ENCODE measurements at regions not wholly inside any gene's neighbourhood (a gene's known extent, or its start where the extent isn't known, plus 50 kb on each side); places are given as distances from the start of the nearest gene placed in this dataset.

DNA sequence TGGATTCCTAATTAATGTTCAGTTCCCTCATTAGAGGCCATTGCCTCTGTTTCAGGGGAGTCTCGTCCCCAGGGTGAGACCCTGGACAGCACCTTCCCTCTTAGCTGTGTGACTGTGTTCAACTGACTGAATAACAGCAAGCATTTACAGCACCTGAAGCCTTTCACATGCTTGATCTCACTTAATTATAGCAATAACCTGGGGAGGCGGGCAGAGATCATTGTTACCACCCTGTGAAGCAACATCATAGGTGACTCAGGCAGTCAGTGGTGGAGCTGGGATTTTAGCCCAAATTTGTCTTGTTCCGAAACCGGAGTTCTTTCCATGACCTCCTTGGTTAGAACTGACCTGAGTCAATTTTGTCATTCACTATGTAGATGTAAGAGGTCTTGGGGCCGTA, 105.2 kb upstream of the RAD23B start:
- Histone ChIP-seq H3K27me3 (ENCODE audit: control insufficient read depth in 1 of 2, insufficient read depth in 2 of 2, low read length in 2 of 2) (peaks cover 0 to 4% of the 10 kb centered on the region in 2 experiments), H3K9me3 (ENCODE audit: control insufficient read depth in 1 of 2, insufficient read depth in 1 of 2, low read length in 2 of 2) (peaks cover 9% of the 10 kb centered on the region in 2 experiments), H3K4me3 (ENCODE audit: low read length) (no peak overlapping the region), H3K36me3 (ENCODE audit: insufficient read depth, low read length) (no peaks in the 10 kb centered on the region), H3K4me1 (ENCODE audit: insufficient read depth, low read length) (no peaks in the 10 kb centered on the region), H3K27ac (ENCODE audit: low read depth in 1 of 2, low read length in 2 of 2) (no peak overlapping the region)
- H3K4me3 Mint-ChIP-seq, result no peak overlapping the region
- TF ChIP-seq, protein P1, sequence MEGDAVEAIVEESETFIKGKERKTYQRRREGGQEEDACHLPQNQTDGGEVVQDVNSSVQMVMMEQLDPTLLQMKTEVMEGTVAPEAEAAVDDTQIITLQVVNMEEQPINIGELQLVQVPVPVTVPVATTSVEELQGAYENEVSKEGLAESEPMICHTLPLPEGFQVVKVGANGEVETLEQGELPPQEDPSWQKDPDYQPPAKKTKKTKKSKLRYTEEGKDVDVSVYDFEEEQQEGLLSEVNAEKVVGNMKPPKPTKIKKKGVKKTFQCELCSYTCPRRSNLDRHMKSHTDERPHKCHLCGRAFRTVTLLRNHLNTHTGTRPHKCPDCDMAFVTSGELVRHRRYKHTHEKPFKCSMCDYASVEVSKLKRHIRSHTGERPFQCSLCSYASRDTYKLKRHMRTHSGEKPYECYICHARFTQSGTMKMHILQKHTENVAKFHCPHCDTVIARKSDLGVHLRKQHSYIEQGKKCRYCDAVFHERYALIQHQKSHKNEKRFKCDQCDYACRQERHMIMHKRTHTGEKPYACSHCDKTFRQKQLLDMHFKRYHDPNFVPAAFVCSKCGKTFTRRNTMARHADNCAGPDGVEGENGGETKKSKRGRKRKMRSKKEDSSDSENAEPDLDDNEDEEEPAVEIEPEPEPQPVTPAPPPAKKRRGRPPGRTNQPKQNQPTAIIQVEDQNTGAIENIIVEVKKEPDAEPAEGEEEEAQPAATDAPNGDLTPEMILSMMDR (IDR thresholded peaks at IDR 0.05), result no peak
- ATAC-seq (ENCODE audit: poor library complexity) (no peak), DNase-seq (no peak)
- POLR2A ChIA-PET, result no interaction called here
- no peaks in the 10 kb centered on the region for H3K36me3 Mint-ChIP-seq (ENCODE audit: low read depth)
- H3K9me3 Mint-ChIP-seq, result peaks cover 6% of the 10 kb centered on the region
- CTCF ChIA-PET, result no interaction called here
- H3K27me3 Mint-ChIP-seq, result peaks cover 24% of the 10 kb centered on the region
- intact Hi-C loops (cut with DNase I, micrococcal nuclease), result loop anchor here in 1 of 2 experiments (10.0 kb wide), 1 partner anchor 1563 kb away; no protein-coding TSS in a partner anchor
- no peaks in the 10 kb centered on the region for H3K4me1 Mint-ChIP-seq (ENCODE audit: low read depth)
- H3K27ac Mint-ChIP-seq, result no peak overlapping the region

DNA sequence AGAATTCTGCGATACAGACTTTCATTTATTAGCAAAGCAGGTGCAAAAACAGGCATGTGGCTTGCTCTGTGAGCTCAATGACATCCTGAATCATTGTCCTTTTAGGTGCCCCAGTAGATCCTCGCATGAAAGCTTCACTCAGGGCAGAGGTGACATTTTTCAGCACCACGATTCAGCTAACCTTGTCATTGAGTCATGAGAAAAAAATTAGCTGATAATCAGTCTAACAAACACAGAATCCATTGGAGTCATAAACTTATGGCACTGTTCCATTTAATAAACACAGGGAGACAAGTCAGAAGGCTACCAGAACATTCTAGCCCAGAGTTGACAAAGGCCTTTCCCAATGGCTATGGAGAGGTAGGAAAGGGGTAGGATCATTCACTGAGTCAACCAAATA, 104.8 kb upstream of the RAD23B start:
- peaks cover 0 to 4% of the 10 kb centered on the region in 2 experiments for H3K27me3 ChIP-seq (ENCODE audit: control insufficient read depth in 1 of 2, insufficient read depth in 2 of 2, low read length in 2 of 2)
- peaks cover 28% of the 10 kb centered on the region for H3K27me3 Mint-ChIP-seq
- H3K9me3 Mint-ChIP-seq, result peaks cover 10% of the 10 kb centered on the region
- no peak overlapping the region for H3K27ac ChIP-seq (ENCODE audit: low read depth in 1 of 2, low read length in 2 of 2)
- no peak overlapping the region for H3K27ac Mint-ChIP-seq
- H3K9me3 ChIP-seq (ENCODE audit: control insufficient read depth in 1 of 2, insufficient read depth in 1 of 2, low read length in 2 of 2), result peaks cover 9 to 13% of the 10 kb centered on the region in 2 experiments
- H3K4me1 ChIP-seq (ENCODE audit: insufficient read depth, low read length), result no peaks in the 10 kb centered on the region
- intact Hi-C loops (cut with DNase I, micrococcal nuclease), result loop anchor here in 1 of 2 experiments (10.0 kb wide), 1 partner anchor 1563 kb away; no protein-coding TSS in a partner anchor
- no peaks in the 10 kb centered on the region for H3K4me1 Mint-ChIP-seq (ENCODE audit: low read depth)
- DNase-seq, result no peak
- H3K36me3 ChIP-seq (ENCODE audit: insufficient read depth, low read length), result no peaks in the 10 kb centered on the region
- no peak overlapping the region for H3K4me3 ChIP-seq (ENCODE audit: low read length)
- no peaks in the 10 kb centered on the region for H3K36me3 Mint-ChIP-seq (ENCODE audit: low read depth)
- ATAC-seq (ENCODE audit: poor library complexity), result no peak
- CTCF ChIA-PET, result no interaction called here
- TF ChIP-seq, protein P1 (IDR thresholded peaks at IDR 0.05), result no peak
- POLR2A ChIA-PET, result no interaction called here
- H3K4me3 Mint-ChIP-seq, result no peak overlapping the region

DNA sequence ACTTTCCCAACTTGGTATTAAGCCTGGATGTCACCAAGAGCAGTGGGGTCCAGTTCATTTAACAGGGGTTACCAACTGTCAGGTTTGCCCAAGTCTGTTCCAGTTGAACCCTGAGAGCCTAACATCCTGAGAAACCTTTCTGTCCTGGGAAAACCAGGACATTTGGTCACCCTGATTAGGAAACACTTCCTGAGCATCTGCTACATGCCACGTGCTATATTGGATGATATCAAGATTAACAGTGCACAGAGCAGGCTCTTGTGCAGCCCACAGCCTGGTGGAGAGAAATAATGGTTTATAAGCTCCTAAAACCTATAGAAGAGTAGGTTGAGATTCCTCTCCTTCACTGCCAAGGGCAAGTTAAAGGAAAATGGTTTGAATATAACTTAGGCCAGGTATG, 102.9 kb upstream of the RAD23B start:
- Histone ChIP-seq H3K4me3 (ENCODE audit: low read length) (no peak overlapping the region), H3K9me3 (ENCODE audit: control insufficient read depth in 1 of 2, insufficient read depth in 1 of 2, low read length in 2 of 2) (peaks cover 9 to 18% of the 10 kb centered on the region in 2 experiments), H3K36me3 (ENCODE audit: insufficient read depth, low read length) (no peaks in the 10 kb centered on the region), H3K27me3 (ENCODE audit: control insufficient read depth in 1 of 2, insufficient read depth in 2 of 2, low read length in 2 of 2) (peaks cover 0 to 4% of the 10 kb centered on the region in 2 experiments), H3K27ac (ENCODE audit: low read depth in 1 of 2, low read length in 2 of 2) (no peak overlapping the region), H3K4me1 (ENCODE audit: insufficient read depth, low read length) (no peaks in the 10 kb centered on the region)
- H3K27me3 Mint-ChIP-seq, result peaks cover 40% of the 10 kb centered on the region
- ChIA-PET CTCF (no interaction called here), POLR2A (no interaction called here)
- intact Hi-C loops (cut with DNase I, micrococcal nuclease), result no loop called here
- no peaks in the 10 kb centered on the region for H3K36me3 Mint-ChIP-seq (ENCODE audit: low read depth)
- TF ChIP-seq, protein P1 (IDR thresholded peaks at IDR 0.05), result no peak
- H3K4me1 Mint-ChIP-seq (ENCODE audit: low read depth), result no peaks in the 10 kb centered on the region
- no peak overlapping the region for H3K27ac Mint-ChIP-seq
- no peak overlapping the region for H3K4me3 Mint-ChIP-seq
- ATAC-seq (ENCODE audit: poor library complexity) (no peak), DNase-seq (no peak)
- H3K9me3 Mint-ChIP-seq, result peaks cover 16% of the 10 kb centered on the region
